GM18870 (cell line): ENCODE measurements at regions not wholly inside any gene's neighbourhood (a gene's known extent, or its start where the extent isn't known, plus 50 kb on each side); places are given as distances from the start of the nearest gene placed in this dataset.

Source experiments
- ATAC-seq: cut with Tn5 transposase; IDR thresholded peaks from one replicate; pipeline ENCODE4 v1.9.1; 2021; ENCODE audit warnings: moderate library complexity; ENCODE audit not compliant: unreplicated experiment

DNA sequence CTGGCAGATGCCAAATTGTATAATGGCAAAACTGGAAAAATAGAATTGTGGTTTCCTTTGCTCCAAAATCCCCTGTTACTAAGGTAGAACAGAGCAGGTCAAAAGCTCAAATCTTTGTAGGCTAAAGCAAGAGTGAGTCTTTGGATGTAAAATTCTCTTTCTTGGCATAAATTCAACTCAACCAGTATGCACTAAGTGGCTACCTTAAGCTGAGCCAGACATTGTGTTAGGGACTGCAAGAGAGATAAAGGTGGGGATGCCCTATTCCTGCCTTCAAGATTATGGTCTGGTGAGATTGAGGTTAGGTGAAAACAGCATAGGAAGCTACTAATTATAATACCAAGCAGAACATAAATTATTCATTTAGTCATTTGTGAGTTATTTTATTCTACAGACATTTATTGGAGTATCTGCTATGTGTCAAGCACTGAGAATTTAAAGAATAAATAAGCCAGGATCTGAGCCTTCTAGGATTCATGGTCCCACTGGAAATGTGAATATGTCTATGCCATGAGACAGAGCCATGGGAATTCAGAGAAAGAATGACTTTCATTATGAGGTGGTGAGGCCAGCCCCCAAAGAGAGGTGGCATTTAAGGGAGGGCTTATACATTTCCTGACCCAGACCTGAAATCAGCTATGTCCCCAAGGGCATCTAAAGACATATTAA lies 198.0 kb upstream of the NCKAP5 start:
- no peak for ATAC-seq

DNA sequence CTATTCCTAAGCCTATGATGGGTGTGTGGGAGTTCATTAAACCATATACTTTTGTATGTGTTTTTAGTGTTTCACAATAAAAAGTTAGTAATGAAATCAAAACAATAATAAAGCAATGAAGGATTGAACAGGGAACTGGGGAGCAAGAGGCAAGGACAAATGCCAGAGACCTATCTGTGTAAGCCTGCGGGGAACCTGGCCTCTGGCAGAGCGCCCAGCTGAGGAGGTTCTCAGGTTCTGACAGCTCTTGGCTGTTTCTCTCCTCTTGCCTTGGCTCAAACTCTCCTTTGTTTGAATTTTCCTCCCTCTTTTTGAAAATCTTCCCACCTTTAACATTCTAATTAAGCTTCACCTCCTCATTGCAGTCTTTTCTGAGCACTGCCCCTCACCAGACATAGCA lies 200.0 kb upstream of the NCKAP5 start:
- no peak for ATAC-seq

GRCh38 chr2:133768658-133769435 lies 200.6 kb upstream of the NCKAP5 start:
- no peak for ATAC-seq

- ATAC-seq = no peak
These were observed 205.8 kb upstream of the NCKAP5 start for GRCh38 chr2:133773854-133774653.

DNA sequence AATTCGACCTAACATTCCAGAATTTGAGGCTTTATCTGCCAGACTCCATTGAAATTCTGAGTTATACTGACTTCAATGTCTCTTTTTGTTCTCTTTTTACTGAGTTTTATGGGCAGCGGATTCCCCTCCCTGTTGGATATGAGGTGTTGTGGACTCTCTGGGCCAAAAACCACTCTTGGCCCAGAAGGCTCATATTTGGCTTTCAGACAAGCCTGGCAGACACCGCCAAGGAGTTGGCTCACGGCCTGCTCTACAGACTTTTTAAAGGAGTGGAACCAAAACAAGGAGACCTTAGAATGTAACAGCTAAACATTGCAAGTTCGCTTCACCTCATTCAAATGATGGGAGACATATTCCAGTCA lies 206.4 kb upstream of the NCKAP5 start:
- ATAC-seq = no peak

- no peak for ATAC-seq
These were observed 208.8 kb upstream of the NCKAP5 start for GRCh38 chr2:133776936-133777573.

DNA sequence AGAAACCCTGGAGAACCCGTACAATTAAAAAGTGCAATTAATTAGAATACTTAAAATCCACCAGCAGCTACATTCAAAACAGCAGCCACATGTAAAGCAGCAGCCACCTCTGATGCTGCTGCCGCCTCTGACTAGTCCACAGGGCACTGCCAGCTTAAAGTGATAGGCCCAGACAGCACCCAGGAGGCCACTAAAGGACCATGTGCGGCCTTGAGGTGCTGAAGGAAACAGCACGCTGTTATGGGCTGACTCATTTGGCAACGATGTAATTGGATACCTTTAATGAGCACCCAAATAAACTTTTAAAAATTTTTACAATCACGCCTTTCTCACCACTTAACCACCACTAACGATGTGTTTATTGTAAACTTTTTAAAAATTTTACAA lies 209.3 kb upstream of the NCKAP5 start:
- no peak for ATAC-seq

DNA sequence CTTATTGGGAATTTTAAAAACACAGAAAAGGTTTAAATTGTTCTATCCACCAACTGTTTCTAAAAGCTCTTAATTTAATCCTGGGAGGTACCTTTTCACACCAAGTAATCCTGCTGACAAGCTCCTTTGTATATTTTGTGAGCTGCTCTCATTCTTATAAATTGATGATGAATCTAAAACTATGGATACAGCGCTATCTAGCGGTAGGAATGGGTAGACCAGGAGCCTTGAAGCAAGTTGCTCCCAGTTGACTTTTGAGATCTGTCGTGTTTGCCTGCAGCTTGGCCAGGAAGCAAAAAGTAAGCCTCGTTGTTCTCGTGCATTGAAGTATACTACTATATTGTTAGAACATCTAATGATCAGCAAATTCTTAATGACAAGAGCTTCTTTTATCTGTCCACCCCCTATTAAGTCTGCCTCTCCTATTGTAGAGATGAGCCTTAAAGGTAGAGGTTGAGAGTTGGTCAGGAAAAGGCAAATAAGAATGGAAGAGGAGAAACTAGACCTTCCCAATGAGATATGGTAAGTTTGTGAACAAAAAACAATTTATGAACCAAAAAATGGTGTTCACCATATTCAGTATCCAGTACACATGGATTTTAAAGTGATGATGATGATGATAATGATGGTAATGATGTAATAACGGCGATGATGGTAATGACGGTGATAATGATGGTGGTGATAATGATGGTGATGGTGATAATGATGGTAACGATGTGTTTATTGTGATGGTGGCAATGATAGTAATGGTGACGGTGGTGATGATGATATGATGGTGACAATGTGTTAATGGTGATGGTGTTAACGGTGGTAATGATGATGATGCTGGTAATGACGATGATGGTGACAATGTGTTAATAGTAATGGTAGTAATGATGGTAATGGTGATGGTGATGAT lies 212.1 kb upstream of the NCKAP5 start:
- no peak for ATAC-seq

DNA sequence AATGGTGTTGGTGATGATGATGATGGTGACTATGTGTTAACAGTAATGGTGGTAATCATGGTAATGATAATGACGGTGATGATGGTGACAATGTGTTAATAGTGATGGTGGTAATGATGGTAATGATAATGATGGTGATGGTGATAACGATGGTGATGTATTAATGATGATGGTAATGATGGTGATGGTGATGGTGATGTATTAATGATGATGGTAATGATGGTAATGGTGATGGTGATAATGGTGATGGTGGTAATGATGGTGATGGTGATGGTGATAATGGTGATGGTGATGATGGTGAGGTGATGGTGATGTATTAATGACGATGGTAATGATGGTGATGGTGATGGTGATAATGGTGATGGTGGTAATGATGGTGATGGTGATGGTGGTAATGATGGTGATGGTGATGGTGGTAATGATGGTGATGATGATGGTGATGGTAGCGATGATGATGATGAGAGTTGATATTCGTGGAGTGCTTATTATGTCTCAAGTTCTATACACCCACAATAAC lies 212.8 kb upstream of the NCKAP5 start:
- no peak for ATAC-seq

DNA sequence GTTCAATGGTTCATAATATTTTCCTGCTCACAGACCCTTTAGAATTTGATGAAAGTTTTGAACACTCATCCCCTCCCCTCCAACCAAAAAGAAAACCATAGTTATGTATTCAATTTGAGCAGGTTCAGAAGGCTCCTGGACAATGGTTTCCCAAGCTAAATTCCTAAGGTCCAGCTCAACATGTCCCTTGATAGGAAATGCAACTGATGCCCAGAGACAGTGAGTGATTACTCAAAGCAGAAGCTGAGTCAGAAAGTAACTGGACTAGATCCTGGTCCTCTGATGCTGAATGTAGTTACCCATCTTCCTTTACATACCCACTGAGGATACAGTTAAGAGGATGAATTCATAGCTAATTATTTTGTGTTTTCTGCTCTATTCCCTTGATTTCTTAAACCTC lies 218.9 kb upstream of the NCKAP5 start:
- no peak for ATAC-seq

- no peak for ATAC-seq
These were observed 219.4 kb upstream of the NCKAP5 start for GRCh38 chr2:133787651-133788050.

DNA sequence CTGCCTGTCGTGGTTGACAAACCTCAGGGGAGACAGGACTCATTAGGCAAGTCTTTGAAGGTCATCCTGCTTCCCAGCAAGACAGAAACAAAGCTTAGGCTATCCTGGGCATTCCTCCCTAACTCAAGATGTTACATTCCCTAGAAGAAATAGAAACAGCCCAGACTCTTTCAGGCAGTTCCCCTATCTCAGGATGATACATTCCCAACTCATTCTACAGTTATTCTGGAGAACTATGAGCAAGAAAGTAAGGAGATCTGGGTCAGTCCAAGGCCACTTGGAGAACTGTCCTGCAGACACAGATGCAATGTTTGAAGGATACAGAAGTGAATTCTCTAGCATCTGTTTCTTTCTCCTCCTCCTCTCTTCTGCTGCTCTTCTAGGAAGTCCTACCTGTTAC lies 220.1 kb upstream of the NCKAP5 start:
- ATAC-seq = no peak

GRCh38 chr2:133789743-133790142 lies 221.5 kb upstream of the NCKAP5 start:
- no peak for ATAC-seq

GRCh38 chr2:133790711-133791110 lies 222.4 kb upstream of the NCKAP5 start:
- no peak for ATAC-seq

GRCh38 chr2:133791191-133791590 lies 222.9 kb upstream of the NCKAP5 start:
- no peak for ATAC-seq

DNA sequence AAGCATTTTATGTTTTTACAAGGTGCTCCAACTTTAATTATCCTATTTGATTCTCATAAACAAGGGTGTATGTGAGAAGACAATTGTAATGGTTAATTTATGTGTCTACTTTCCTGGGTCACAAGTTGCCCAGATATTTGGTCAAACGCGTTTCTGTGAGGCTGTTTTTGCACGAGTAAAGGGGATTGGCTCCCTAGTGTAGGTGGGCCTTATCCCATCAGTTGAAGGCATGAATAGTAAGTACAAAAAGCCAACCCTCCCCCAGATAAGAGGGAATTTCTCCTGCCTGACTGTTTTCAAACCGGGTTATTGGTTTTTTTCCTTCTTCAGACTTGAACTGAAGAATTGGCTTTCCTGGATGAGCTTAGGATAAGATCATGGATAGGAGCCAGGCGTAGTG lies 224.0 kb upstream of the NCKAP5 start:
- ATAC-seq = no peak

DNA sequence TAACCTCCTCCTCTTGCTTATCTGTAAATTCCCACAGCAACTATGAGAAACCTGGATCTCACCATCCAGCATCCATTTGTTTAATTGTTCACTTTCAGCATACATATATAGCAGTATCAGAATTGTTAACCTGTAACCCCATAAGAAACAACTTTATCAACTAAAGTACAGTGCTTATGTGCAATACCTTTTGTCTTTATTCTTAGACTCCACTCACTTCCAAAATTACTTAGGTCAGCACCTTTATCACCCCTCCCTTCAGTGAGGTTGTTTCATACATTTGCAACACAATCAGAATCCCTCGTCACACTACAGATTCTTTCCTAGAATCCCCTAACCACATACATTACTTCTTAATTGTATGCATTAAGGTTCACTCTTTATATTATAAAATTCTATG lies 225.9 kb upstream of the NCKAP5 start:
- ATAC-seq = no peak

DNA sequence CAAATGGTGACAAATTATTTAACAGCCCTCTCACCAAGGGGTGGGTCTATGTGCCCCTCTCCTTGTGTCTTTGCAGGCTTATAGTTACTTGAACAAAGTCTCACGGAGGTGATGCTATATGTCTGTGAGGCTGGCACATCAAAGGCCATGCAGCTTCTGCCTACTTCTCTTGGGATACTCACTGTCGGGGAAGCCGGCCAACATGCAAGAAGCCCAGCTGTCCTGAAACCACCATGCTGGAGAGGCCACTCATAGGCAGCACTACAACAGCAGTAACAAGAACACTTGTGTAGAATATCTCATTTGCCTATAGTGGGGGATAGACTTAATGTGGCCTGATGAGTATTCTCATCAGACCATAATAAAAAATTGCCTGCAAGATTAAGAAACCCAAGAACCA lies 233.7 kb upstream of the NCKAP5 start:
- no peak for ATAC-seq

DNA sequence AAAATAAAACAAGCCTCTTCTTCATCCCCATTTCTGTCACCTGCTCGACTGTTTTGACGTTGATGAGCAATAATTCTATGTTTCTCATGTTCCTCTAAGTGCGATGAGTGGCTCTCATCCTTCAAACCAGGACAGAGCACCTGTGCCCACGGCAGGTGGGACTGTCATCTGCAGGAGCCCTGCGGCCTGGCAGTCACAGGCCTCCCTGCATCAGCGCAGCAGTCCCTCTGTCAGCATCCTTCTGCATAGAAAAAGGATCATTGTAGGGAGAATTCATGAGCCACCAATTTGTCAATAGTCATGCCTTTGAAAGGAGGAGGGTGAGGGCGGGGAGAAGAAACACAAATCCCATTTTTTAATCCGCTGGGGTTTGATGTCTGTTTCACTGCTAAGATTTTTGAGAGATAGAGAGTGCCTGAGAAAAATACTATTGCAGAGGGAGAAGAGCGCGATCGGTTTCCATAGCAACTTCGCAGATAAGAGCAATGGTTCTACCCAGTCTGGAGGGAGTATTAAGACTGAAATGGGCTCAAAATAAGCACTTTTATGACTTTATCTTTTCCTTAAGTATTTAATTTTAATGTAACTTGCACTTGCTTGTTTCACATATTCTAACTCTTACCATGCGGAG lies 234.3 kb upstream of the NCKAP5 start:
- ATAC-seq = no peak

DNA sequence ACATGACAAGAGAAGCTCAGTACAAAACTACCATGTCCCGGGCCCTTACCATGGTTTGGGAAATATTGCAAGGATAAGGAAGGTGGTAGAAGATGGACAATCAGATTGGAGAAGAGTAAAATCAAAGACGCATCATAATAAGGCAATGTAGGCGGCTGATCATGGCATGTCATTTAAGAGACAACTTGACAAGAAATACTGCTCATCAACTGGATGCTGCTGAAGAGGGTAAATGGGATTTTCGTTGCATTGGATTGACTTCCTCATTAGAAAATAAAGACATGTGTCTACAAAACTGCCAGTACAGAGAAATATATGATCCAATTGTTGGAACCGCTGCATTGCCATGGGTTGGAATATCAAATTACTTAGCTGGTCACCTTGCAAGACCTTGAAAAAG lies 238.3 kb upstream of the NCKAP5 start:
- ATAC-seq = no peak
